T-helper 2 cell treated with Interferon-gamma antibody and Interleukin-4, amounts not matched to agents 5 μg/mL and 100 μg/mL, for 36 hours (primary cell): ENCODE measurements at regions not wholly inside any gene's neighbourhood (a gene's known extent, or its start where the extent isn't known, plus 50 kb on each side); places are given as distances from the start of the nearest gene placed in this dataset.

Experiments used
- DNase-seq: peaks from one replicate; pipeline ENCODE4 v3.0.0; 2021; ENCODE audit warnings: low spot score
- H3K27ac Mint-ChIP-seq: one replicate; pipeline ENCODE4 v1.8.0; 2021; ENCODE audit warnings: mild to moderate bottlenecking, mixed read lengths
- H3K27me3 Mint-ChIP-seq: one replicate; pipeline ENCODE4 v1.8.0; 2021; ENCODE audit warnings: low read depth, mixed read lengths
- H3K36me3 Mint-ChIP-seq: one replicate; pipeline ENCODE4 v1.8.0; 2021; ENCODE audit warnings: low read depth, mixed read lengths
- H3K4me1 Mint-ChIP-seq: one replicate; pipeline ENCODE4 v1.8.0; 2021; ENCODE audit warnings: low read depth, mixed read lengths
- H3K4me3 Mint-ChIP-seq: one replicate; pipeline ENCODE4 v1.8.0; 2022; ENCODE audit warnings: mild to moderate bottlenecking, moderate library complexity, mixed read lengths
- H3K9me3 Mint-ChIP-seq: one replicate; pipeline ENCODE4 v1.8.0; 2021; ENCODE audit warnings: mixed read lengths

DNA sequence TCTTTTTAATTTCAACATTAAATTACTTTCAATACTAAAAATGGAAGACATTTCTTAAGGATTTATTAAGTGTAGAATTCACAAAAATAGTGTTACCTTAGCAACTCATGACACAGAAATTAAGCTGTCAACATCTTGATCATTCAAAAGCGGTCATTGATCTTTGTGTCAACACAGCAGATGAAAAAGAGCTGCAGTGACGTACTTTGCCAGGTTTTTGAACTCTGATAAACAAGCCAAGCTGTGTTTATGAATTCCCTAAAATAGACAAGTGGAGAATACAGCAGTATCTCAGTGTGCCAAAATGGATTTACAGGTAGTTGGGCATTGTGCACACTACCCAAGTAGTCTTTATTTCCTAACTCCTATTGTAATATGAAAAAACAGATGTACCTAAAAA lies 1141.8 kb upstream of the PCDH7 start:
- Mint-ChIP-seq H3K4me3 (no peak overlapping the region), H3K27me3 (no peaks in the 10 kb centered on the region), H3K36me3 (no peaks in the 10 kb centered on the region), H3K27ac (no peak overlapping the region), H3K9me3 (peaks cover 18% of the 10 kb centered on the region), H3K4me1 (no peaks in the 10 kb centered on the region)
- DNase-seq: no peak

GRCh38 chr4:29581457-29581856 lies 1138.7 kb upstream of the PCDH7 start:
- Mint-ChIP-seq H3K4me1 (no peaks in the 10 kb centered on the region), H3K36me3 (no peaks in the 10 kb centered on the region), H3K27me3 (no peaks in the 10 kb centered on the region), H3K27ac (no peak overlapping the region), H3K4me3 (no peak overlapping the region), H3K9me3 (peaks cover 22% of the 10 kb centered on the region)
- no peak for DNase-seq

DNA sequence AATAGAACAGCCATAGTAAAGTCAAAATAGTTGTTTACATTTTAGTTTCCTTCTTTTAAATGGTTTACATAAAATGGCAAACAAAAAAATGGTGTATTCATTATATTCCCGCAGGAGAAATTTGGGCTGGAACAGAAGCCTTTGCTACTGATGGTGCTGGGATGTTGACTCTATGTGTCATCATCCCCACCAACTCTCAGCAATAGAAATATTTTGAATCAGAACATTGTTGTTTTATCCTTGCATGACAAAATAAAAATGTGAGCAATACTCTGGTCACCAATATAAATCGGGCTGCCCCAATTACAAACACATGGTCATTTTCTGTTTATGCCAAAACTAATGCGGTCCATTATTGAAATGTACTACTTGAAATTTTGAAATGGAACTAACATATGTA lies 1131.6 kb upstream of the PCDH7 start:
- Mint-ChIP-seq H3K27me3 (no peaks in the 10 kb centered on the region), H3K27ac (no peak overlapping the region), H3K4me1 (no peaks in the 10 kb centered on the region), H3K9me3 (peaks cover 24% of the 10 kb centered on the region), H3K36me3 (no peaks in the 10 kb centered on the region), H3K4me3 (no peak overlapping the region)
- DNase-seq: no peak

GRCh38 chr4:29596228-29596627 lies 1123.9 kb upstream of the PCDH7 start:
- Mint-ChIP-seq H3K27me3 (no peaks in the 10 kb centered on the region), H3K27ac (no peak overlapping the region), H3K36me3 (no peaks in the 10 kb centered on the region), H3K9me3 (peaks cover 35% of the 10 kb centered on the region), H3K4me3 (no peak overlapping the region), H3K4me1 (no peaks in the 10 kb centered on the region)
- DNase-seq: no peak

DNA sequence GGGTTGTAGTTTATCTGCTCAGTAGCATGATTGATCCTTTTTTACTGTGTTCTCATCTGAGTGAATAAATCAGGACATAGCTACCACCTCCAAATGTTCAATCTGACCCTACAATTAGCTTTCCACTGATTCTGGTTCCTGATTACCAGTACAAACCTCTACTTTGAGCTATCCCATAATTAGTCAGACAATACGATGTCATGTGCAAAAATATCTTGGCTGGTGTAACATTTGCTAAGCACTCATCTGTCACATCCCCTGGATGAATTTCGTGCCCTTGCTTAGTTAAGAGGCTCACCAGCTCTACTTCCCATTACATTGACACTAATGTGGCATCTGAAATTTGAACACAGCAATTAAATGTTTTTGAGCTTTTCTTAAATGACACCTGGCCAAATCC lies 1101.0 kb upstream of the PCDH7 start:
- Mint-ChIP-seq H3K4me1 (no peaks in the 10 kb centered on the region), H3K27ac (no peak overlapping the region)

DNA sequence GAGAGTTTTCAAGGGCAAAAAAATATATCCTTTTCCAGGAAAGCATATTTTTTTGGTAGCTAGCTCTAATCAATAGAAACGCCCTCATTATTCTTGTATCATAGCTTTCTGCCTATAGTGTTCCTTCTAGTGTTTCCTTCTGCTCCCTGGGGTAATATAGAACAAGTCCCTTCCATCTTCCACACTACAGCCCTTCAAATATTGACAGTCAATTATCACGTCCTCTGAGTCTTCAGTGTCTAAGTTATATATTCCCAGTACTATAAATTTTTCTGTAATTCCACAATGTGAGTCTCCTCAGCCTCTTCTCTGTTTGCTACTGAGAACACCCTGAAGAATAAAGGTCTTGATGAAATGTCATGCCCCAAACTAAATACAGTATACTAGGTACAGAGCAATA lies 1088.0 kb upstream of the PCDH7 start:
- Mint-ChIP-seq H3K27me3 (no peaks in the 10 kb centered on the region), H3K4me1 (no peaks in the 10 kb centered on the region), H3K4me3 (no peak overlapping the region), H3K9me3 (peaks cover 36% of the 10 kb centered on the region), H3K36me3 (no peaks in the 10 kb centered on the region), H3K27ac (no peak overlapping the region)
- DNase-seq: no peak

More for the DNA sequence above, 1101.0 kb upstream of the PCDH7 start:
- Mint-ChIP-seq H3K4me3 (no peak overlapping the region), H3K9me3 (peaks cover 27% of the 10 kb centered on the region), H3K27me3 (no peaks in the 10 kb centered on the region), H3K36me3 (no peaks in the 10 kb centered on the region)
- no peak for DNase-seq

- H3K27me3 Mint-ChIP-seq: no peaks in the 10 kb centered on the region
Observed at GRCh38 chr4:29636961-29637360, 1083.2 kb upstream of the PCDH7 start.

DNA sequence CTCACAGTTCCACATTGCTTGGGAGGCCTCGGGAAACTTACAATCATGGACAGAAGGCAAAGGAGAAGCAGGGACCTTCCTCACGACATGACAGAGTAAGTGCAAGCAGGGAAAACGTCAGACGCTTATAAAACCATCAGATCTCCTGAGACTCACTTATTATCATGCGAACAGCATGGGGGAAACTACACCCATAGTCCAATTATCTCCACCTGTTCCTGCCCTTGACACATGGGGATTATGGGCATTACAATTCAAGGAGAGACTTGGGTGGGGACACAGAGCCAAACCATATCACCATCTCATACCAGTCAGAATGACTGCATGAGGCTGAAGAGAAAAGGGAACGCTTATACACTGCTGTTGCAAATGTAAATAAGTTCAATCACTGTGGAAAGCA lies 1066.9 kb upstream of the PCDH7 start:
- Mint-ChIP-seq H3K4me3 (no peak overlapping the region), H3K27ac (no peak overlapping the region), H3K4me1 (no peaks in the 10 kb centered on the region), H3K9me3 (peaks cover 36% of the 10 kb centered on the region), H3K36me3 (no peaks in the 10 kb centered on the region), H3K27me3 (no peaks in the 10 kb centered on the region)
- DNase-seq: no peak

More at GRCh38 chr4:29636961-29637360, 1083.2 kb upstream of the PCDH7 start:
- Mint-ChIP-seq H3K27ac (no peak overlapping the region), H3K4me3 (no peak overlapping the region), H3K4me1 (no peaks in the 10 kb centered on the region), H3K36me3 (no peaks in the 10 kb centered on the region), H3K9me3 (peaks cover 35% of the 10 kb centered on the region)
- DNase-seq: no peak

GRCh38 chr4:29680644-29681043 lies 1039.5 kb upstream of the PCDH7 start:
- H3K4me1 Mint-ChIP-seq: no peaks in the 10 kb centered on the region
- H3K9me3 Mint-ChIP-seq: peaks cover 52% of the 10 kb centered on the region
- DNase-seq: no peak
- H3K4me3 Mint-ChIP-seq: no peak overlapping the region
- H3K27ac Mint-ChIP-seq: no peak overlapping the region
- no peaks in the 10 kb centered on the region for H3K36me3 Mint-ChIP-seq
- no peaks in the 10 kb centered on the region for H3K27me3 Mint-ChIP-seq

GRCh38 chr4:29704059-29704458 lies 1016.1 kb upstream of the PCDH7 start:
- Mint-ChIP-seq H3K4me3 (no peak overlapping the region), H3K27me3 (no peaks in the 10 kb centered on the region), H3K9me3 (peaks cover 53% of the 10 kb centered on the region), H3K27ac (no peak overlapping the region), H3K36me3 (no peaks in the 10 kb centered on the region), H3K4me1 (no peaks in the 10 kb centered on the region)
- no peak for DNase-seq

- no peaks in the 10 kb centered on the region for H3K27me3 Mint-ChIP-seq
- DNase-seq: no peak
- no peak overlapping the region for H3K4me3 Mint-ChIP-seq
- no peaks in the 10 kb centered on the region for H3K4me1 Mint-ChIP-seq
- H3K9me3 Mint-ChIP-seq: peaks cover 45% of the 10 kb centered on the region
- no peak overlapping the region for H3K27ac Mint-ChIP-seq
- H3K36me3 Mint-ChIP-seq: no peaks in the 10 kb centered on the region
Observed at GRCh38 chr4:29708473-29708872, 1011.7 kb upstream of the PCDH7 start.

DNA sequence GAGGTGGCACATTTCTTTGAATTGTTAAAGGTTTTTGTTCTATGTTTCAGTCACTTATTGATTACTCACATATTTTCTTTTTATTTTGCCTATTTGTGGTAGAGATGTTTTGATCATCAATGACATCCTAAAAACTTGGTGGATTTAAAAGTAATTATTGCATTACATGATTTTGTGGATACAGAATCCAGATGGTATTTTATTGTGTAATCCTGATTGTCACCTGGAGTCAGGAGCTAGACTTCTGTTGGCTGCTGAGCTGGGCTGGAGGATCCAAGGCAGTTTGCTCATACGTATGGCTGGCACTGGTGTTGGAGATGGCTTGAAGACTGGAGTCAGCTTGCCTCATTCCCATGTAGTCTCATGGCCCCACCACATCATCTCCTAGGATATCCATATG lies 1009.6 kb upstream of the PCDH7 start:
- Mint-ChIP-seq H3K9me3 (peaks cover 39% of the 10 kb centered on the region), H3K36me3 (no peaks in the 10 kb centered on the region), H3K27me3 (no peaks in the 10 kb centered on the region), H3K4me1 (no peaks in the 10 kb centered on the region), H3K4me3 (no peak overlapping the region), H3K27ac (no peak overlapping the region)
- no peak for DNase-seq

DNA sequence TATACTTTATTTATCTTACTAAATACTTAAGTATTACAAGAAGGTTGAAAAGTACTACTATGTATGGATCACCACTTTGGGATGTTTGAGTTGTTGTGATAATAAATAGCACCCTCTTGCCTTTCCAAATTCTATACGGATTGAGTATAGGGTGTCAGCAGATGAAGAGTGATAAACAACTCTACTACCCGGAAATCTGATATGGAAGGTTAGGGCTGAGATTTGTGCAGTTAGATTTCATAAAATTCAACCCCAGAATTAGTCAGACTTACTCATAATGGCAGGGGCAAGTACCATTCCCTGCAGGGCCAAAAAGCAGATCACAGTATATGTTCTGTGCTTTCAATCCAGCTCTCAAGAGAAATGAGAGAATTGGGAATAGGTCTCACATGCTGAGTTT lies 1008.9 kb upstream of the PCDH7 start:
- no peak for DNase-seq

DNA sequence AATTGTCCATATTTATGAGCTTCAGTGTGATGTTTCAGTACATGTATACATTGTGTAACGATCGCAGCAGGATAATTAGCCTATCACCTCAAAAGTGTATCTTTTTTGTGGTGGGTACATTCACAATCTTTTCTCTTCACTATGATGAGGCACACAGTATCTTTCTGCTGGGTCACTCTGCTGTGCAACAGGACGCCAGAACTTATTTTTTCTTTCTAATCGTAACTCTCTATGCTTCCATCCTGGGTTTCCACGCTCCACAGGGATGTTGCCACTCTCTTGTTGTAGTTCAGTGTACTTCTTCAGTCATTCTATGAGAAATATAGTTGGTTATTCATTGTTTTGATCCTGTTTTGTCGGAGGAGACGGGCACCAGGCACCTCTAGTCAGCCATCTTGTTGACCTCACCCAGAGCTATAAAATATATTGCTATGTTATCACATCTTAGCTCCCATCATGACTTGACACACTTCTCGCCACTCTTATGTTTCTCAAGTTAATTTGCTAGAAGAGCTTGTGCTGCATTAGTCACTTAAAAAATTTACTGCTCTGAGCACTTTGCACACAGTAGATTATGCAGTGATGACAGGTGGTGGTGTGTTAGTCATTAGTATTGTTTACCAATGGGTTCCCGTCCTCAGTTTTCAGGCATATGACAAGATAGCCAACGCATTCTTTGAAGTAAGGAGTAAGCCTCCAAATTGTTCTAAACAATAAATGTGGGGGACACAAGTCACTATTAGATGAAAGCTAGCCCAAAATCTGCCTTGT lies 1002.7 kb upstream of the PCDH7 start:
- H3K27me3 Mint-ChIP-seq: no peaks in the 10 kb centered on the region
- H3K9me3 Mint-ChIP-seq: peaks cover 28% of the 10 kb centered on the region

More for the DNA sequence above, 1008.9 kb upstream of the PCDH7 start:
- Mint-ChIP-seq H3K4me1 (no peaks in the 10 kb centered on the region), H3K27me3 (no peaks in the 10 kb centered on the region), H3K27ac (no peak overlapping the region), H3K36me3 (no peaks in the 10 kb centered on the region), H3K9me3 (peaks cover 33% of the 10 kb centered on the region), H3K4me3 (no peak overlapping the region)

DNA sequence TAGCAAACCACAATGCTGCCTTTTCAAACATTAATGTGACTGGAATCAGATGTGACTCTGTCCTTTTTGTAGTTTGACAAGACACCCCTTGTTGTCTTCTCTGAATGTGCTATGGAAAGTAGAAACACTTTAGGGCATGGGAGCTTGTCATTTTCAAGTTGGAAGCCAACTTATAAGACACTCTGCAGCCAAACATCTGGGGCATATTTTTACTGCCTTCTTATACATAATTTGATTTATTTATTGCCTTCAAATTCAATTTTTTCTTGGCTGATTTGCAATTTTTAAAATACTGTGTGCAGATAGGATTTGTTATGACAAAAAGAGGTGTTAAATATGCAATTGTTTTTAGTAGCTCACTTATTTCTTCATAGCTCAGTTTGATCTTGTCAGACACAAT lies 1002.0 kb upstream of the PCDH7 start:
- peaks cover 25% of the 10 kb centered on the region for H3K9me3 Mint-ChIP-seq
- no peaks in the 10 kb centered on the region for H3K4me1 Mint-ChIP-seq
- no peak overlapping the region for H3K27ac Mint-ChIP-seq
- DNase-seq: no peak
- no peaks in the 10 kb centered on the region for H3K36me3 Mint-ChIP-seq
- no peak overlapping the region for H3K4me3 Mint-ChIP-seq
- no peaks in the 10 kb centered on the region for H3K27me3 Mint-ChIP-seq

More for the DNA sequence above, 1002.7 kb upstream of the PCDH7 start:
- Mint-ChIP-seq H3K4me3 (no peak overlapping the region), H3K27ac (no peak overlapping the region), H3K36me3 (no peaks in the 10 kb centered on the region), H3K4me1 (no peaks in the 10 kb centered on the region)
- DNase-seq: no peak
